K562 (cell line): ENCODE measurements at regions not wholly inside any gene's neighbourhood (a gene's known extent, or its start where the extent isn't known, plus 50 kb on each side); places are given as distances from the start of the nearest gene placed in this dataset.

Source experiments
- ATAC-seq: fragments of 200-7000 bp; cut with Tn5 transposase; 3 replicates; pipeline ENCODE4 v1.9.1; 2020; ENCODE audit warnings: moderate library complexity
- BruUV-seq: library from RNA; stranded (reverse); fragments of 400-500 nt; replicated peaks from 2 replicates; lab custom pipeline; 2021; lab: Mats Ljungman, UMichigan
- CTCF ChIA-PET: fragments of 300-600 bp; formaldehyde crosslinking; extraction: SDS; loops from one replicate; lab custom pipeline; 2021; ENCODE audit warnings: low intra/inter-chr PET ratio; lab: Yijun Ruan, JAX
- POLR2A ChIA-PET: fragments of 300-600, 350-650 bp; sonication (Branson Sonifier 250); formaldehyde crosslinking; extraction: SDS; loops from one replicate; lab custom pipeline; 2021; ENCODE audit warnings: antibody characterized with exemption, inconsistent platforms; lab: Yijun Ruan, JAX
- DNase-seq, 4 experiments: peaks; one replicate each; pipeline versions ENCODE4 v3.0.0 to v3.0.0-alpha.2; 2011 to 2018; ENCODE audit warnings: low spot score in 3 of 4, mixed read lengths in 3 of 4; ENCODE audit errors: extremely low read depth in 1 of 4
- FAIRE-seq: peaks from 2 replicates; lab custom pipeline; 2011; peaks lifted over from hg19 to GRCh38; lab: Jason Lieb, UNC
- H2AFZ ChIP-seq: 2 replicates; pipeline ENCODE4 v1.6.0; 2011; ENCODE audit warnings: low read depth, low read length, control low read depth, inconsistent platforms
- H3K27ac ChIP-seq: fragments of 200-600 bp; 3 replicates; pipeline ENCODE4 v1.8.0; 2011; ENCODE audit warnings: low read depth, mild to moderate bottlenecking, control low read depth, inconsistent platforms, low read length, moderate library complexity, mixed read lengths; ENCODE audit errors: extremely low read depth
- H3K27me3 ChIP-seq, 2 experiments: fragments of 300-600 bp in 1 of 2; 2 replicates in 1 of 2; 3 replicates in 1 of 2; pipeline versions ENCODE4 v1.6.0 to v1.8.0; 2011; ENCODE audit warnings: inconsistent platforms in 2 of 2, low read length in 2 of 2, mild to moderate bottlenecking in 1 of 2, mixed read lengths in 1 of 2, moderate library complexity in 1 of 2; ENCODE audit not compliant: control insufficient read depth in 2 of 2, insufficient read depth in 2 of 2
- H3K36me3 ChIP-seq: fragments of 300-600 bp; 3 replicates; pipeline ENCODE4 v1.8.0; 2011; ENCODE audit warnings: mild to moderate bottlenecking, low read length, inconsistent platforms; ENCODE audit not compliant: control insufficient read depth, insufficient read depth
- H3K4me1 ChIP-seq, 2 experiments: fragments of 200-600 bp in 1 of 2; replicated peaks in 1 of 2; 2 replicates in 1 of 2; 3 replicates in 1 of 2; pipeline versions ENCODE4 v1.5.1 to v1.8.0; 2011; ENCODE audit warnings: inconsistent platforms in 2 of 2, low read length in 2 of 2, mild to moderate bottlenecking in 1 of 2, mixed read lengths in 1 of 2, moderate library complexity in 1 of 2; ENCODE audit not compliant: control insufficient read depth in 2 of 2, insufficient read depth in 2 of 2
- H3K4me2 ChIP-seq: 2 replicates; pipeline ENCODE4 v1.6.1; 2011; ENCODE audit warnings: low read length, control low read depth, inconsistent platforms, mixed read lengths; ENCODE audit not compliant: insufficient read depth
- H3K4me3 ChIP-seq: fragments of 200-600 bp; sonication (generic), shearing (Covaris generic); 2 replicates; pipeline ENCODE4 v1.5.1; 2016; ENCODE audit warnings: control low read depth, inconsistent platforms
- H3K79me2 ChIP-seq: fragments of 200-600 bp; 3 replicates; pipeline ENCODE4 v1.8.0; 2011; ENCODE audit warnings: low read length, inconsistent platforms; ENCODE audit not compliant: control insufficient read depth, insufficient read depth
- H3K9ac ChIP-seq, 2 experiments: 2 replicates each; pipeline versions ENCODE4 v1.6.0 to v1.6.1; 2011; ENCODE audit warnings: low read depth in 2 of 2, low read length in 2 of 2, control low read depth in 1 of 2, inconsistent platforms in 1 of 2, mild to moderate bottlenecking in 1 of 2, mixed read lengths in 1 of 2; ENCODE audit not compliant: insufficient read depth in 1 of 2
- H3K9me1 ChIP-seq: one replicate; pipeline ENCODE4 v1.6.0; 2011; ENCODE audit warnings: inconsistent platforms, mild to moderate bottlenecking, low read length, moderate library complexity; ENCODE audit not compliant: control insufficient read depth, insufficient read depth
- H3K9me3 ChIP-seq: replicated peaks from 2 replicates; pipeline ENCODE4 v1.5.1; 2011; ENCODE audit warnings: low read depth, low read length, inconsistent platforms; ENCODE audit not compliant: control insufficient read depth, insufficient read depth
- H4K20me1 ChIP-seq: replicated peaks from 2 replicates; pipeline ENCODE4 v1.6.1; 2011; ENCODE audit warnings: low read length, inconsistent platforms, mixed read lengths; ENCODE audit not compliant: control insufficient read depth, insufficient read depth
- CTBP1 ChIP-seq: fragments of 450-650 bp; IDR thresholded peaks from 2 replicates; pipeline ENCODE4 v1.6.1; 2016; ENCODE audit warnings: borderline replicate concordance
- HDGF ChIP-seq: fragments of 450-650 bp; IDR thresholded peaks from 2 replicates; pipeline ENCODE4 v1.6.1; 2016
- PTTG1 ChIP-seq: fragments of 450-650 bp; IDR thresholded peaks from 2 replicates; pipeline ENCODE4 v1.6.1; 2016; ENCODE audit warnings: low read depth, mild to moderate bottlenecking, missing genetic modification characterization, missing compliant biosample characterization
- SIN3A ChIP-seq, 2 experiments: fragments of 150-350 bp in 1 of 2; IDR thresholded peaks; 2 replicates each; pipeline ENCODE4 v1.6.1; 2011 to 2016; ENCODE audit warnings: borderline replicate concordance in 2 of 2, low read depth in 2 of 2, low read length in 2 of 2, mild to moderate bottlenecking in 2 of 2, moderate library complexity in 2 of 2; ENCODE audit not compliant: control insufficient read depth in 1 of 2
- TBL1XR1 ChIP-seq, 2 experiments: IDR thresholded peaks; 2 replicates each; pipeline ENCODE4 v1.6.1; 2012; ENCODE audit warnings: improper control_type of control experiment in 2 of 2, low read length in 2 of 2, mild to moderate bottlenecking in 1 of 2
- ZNF280B ChIP-seq: fragments of 250-450 bp; sonication (Bioruptor Pico); IDR thresholded peaks from 2 replicates; pipeline ENCODE4 v1.5.1; 2021; ENCODE audit warnings: mild to moderate bottlenecking
- WGBS: fragments of 100-300 bp; shearing (Covaris generic); methylation state at CpG from one replicate; pipeline ENCODE4 v1.1.6; 2016; ENCODE audit warnings: low coverage, mixed read lengths; ENCODE audit not compliant: insufficient coverage; ENCODE audit errors: missing lambda C conversion rate; 5-methylcytosine and 5-hydroxymethylcytosine counted together
- in situ Hi-C: fragments of 300-500 bp; cut with MboI; formaldehyde crosslinking; loops from 4 replicates; pipeline ENCODE4 v1.15.0; 2018; ENCODE audit warnings: inconsistent platforms, mixed read lengths
- intact Hi-C: fragments of 100-400 bp; cut with micrococcal nuclease; formaldehyde crosslinking; loops from 2 replicates; pipeline ENCODE4 v1.14.2; 2022
- TF ChIP-seq, protein P1 (sequence below), 2 experiments: fragments of 450-650 bp; conservative IDR thresholded peaks; 2 replicates each; pipeline ENCODE4 v1.6.1; 2017; ENCODE audit warnings: mild to moderate bottlenecking in 2 of 2, moderate library complexity in 2 of 2

DNA sequence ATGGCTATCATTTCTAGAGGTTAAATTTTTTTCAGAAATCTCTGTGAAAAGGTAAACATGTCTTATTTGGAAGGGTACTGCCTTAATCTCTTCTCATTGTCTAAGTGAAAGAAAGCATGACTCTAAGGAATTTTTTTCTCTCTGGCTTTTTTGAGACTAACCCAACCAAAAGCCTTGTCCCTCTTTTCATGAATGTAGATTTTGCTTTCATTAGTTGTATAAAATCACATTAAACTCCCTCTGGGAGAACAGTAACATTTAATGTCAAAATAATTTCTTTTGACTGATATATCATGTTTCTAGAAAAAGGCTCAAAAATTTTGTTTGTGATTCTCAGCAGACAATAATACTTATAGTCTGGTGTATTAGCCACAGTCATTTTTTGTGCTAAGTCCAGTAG, 168.4 kb upstream of the SPOPL start:
- Histone ChIP-seq H3K4me2 (no peak overlapping the region), H3K27ac (no peak overlapping the region), H3K9me3 (no peaks in the 10 kb centered on the region), H3K27me3 (no peaks in the 10 kb centered on the region), H3K9ac (no peak overlapping the region), H3K79me2 (no peaks in the 10 kb centered on the region), H3K4me3 (no peak overlapping the region), H3K9me1 (no peaks in the 10 kb centered on the region), H3K4me1 (no peaks in the 10 kb centered on the region), H3K36me3 (no peaks in the 10 kb centered on the region), H2AFZ (no peak overlapping the region), H4K20me1 (no peaks in the 10 kb centered on the region)
- intact Hi-C loops (no loop called here), in situ Hi-C loops (no loop called here)
- ChIA-PET CTCF (no interaction called here), POLR2A (no interaction called here)
- TF ChIP-seq ZNF280B (no peak), CTBP1 (no peak)
- TF ChIP-seq, protein P1, sequence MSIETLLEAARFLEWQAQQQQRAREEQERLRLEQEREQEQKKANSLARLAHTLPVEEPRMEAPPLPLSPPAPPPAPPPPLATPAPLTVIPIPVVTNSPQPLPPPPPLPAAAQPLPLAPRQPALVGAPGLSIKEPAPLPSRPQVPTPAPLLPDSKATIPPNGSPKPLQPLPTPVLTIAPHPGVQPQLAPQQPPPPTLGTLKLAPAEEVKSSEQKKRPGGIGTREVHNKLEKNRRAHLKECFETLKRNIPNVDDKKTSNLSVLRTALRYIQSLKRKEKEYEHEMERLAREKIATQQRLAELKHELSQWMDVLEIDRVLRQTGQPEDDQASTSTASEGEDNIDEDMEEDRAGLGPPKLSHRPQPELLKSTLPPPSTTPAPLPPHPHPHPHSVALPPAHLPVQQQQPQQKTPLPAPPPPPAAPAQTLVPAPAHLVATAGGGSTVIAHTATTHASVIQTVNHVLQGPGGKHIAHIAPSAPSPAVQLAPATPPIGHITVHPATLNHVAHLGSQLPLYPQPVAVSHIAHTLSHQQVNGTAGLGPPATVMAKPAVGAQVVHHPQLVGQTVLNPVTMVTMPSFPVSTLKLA (conservative IDR thresholded peaks at IDR 0.05): no peak
- no TSS peak for BruUV-seq
- no peak for DNase-seq
- no peak for FAIRE-seq
- no peak for ATAC-seq

- in situ Hi-C loops: no loop called here
- Histone ChIP-seq H2AFZ (no peak overlapping the region), H3K9me1 (no peaks in the 10 kb centered on the region), H3K4me1 (no peaks in the 10 kb centered on the region), H4K20me1 (no peaks in the 10 kb centered on the region), H3K27me3 (no peaks in the 10 kb centered on the region), H3K4me2 (no peak overlapping the region)
- ATAC-seq: no peak
- CTCF ChIA-PET: no interaction called here
- 0% methylated on average over 1 of the region's 1 CpG for WGBS
- no peak for TF ChIP-seq TBL1XR1 (IDR thresholded peaks at IDR 0.05; ENCODE audit: low read length in 2 of 2)
- TF ChIP-seq HDGF: no peak
- no peak for TF ChIP-seq SIN3A (IDR thresholded peaks at IDR 0.05; ENCODE audit: borderline replicate concordance in 2 of 2, control insufficient read depth in 1 of 2, low read depth in 2 of 2, low read length in 2 of 2)
- no peak for TF ChIP-seq PTTG1 (tag)
- TF ChIP-seq, all 486 proteins: peak for 0
- Histone ChIP-seq H3K9ac (no peak overlapping the region), H3K4me3 (no peak overlapping the region), H3K27ac (no peak overlapping the region), H3K36me3 (no peaks in the 10 kb centered on the region), H3K9me3 (no peaks in the 10 kb centered on the region), H3K79me2 (no peaks in the 10 kb centered on the region)
- FAIRE-seq (no peak), DNase-seq (no peak)
- intact Hi-C loops: no loop called here
- no TSS peak for BruUV-seq
- POLR2A ChIA-PET: no interaction called here
Measured at GRCh38 chr2:138333677-138334076, 167.9 kb upstream of the SPOPL start.
